Panc1 (cell line): ENCODE measurements at regions not wholly inside any gene's neighbourhood (a gene's known extent, or its start where the extent isn't known, plus 50 kb on each side); places are given as distances from the start of the nearest gene placed in this dataset.

Experiments used
- ATAC-seq: fragments of 200-7000 bp; cut with Tn5 transposase; 2 replicates; pipeline ENCODE4 v1.9.1; 2020; ENCODE audit warnings: mild to moderate bottlenecking, moderate library complexity
- BruUV-seq: library from RNA; stranded (reverse); fragments of 400-500 nt; replicated peaks from 2 replicates; lab custom pipeline; 2021; lab: Mats Ljungman, UMichigan
- CTCF ChIA-PET: fragments of 300-600 bp; sonication (Branson Sonifier 250); formaldehyde crosslinking; loops from one replicate; lab custom pipeline; 2022; ENCODE audit warnings: antibody characterized with exemption; lab: Charles Lee
- POLR2A ChIA-PET: fragments of 300-600 bp; sonication (Branson Sonifier 250); formaldehyde crosslinking; loops from one replicate; lab custom pipeline; 2022; ENCODE audit warnings: antibody characterized with exemption; lab: Charles Lee
- DNase-seq: peaks from one replicate; pipeline ENCODE4 v3.0.0-alpha.2; 2010; ENCODE audit warnings: low read depth, low spot score
- H3K27ac ChIP-seq: 2 replicates; pipeline ENCODE4 v1.5.1; 2011; ENCODE audit warnings: mild to moderate bottlenecking, low read length, inconsistent platforms
- H3K27me3 ChIP-seq: fragments of 200-500 bp; sonication (Bioruptor generic); 2 replicates; pipeline ENCODE4 v1.6.0; 2014; ENCODE audit warnings: low read length, inconsistent platforms; ENCODE audit not compliant: control insufficient read depth, insufficient read depth
- H3K36me3 ChIP-seq: fragments of 200-500 bp; sonication (Bioruptor generic); 2 replicates; pipeline ENCODE4 v1.5.1; 2014; ENCODE audit warnings: inconsistent platforms, mild to moderate bottlenecking, low read length, moderate library complexity; ENCODE audit not compliant: control insufficient read depth, insufficient read depth
- H3K4me1 ChIP-seq: 2 replicates; pipeline ENCODE4 v1.5.1; 2011; ENCODE audit warnings: inconsistent platforms, mild to moderate bottlenecking, low read length, moderate library complexity; ENCODE audit not compliant: control insufficient read depth, insufficient read depth
- H3K4me3 ChIP-seq, 2 experiments: 2 replicates each; pipeline ENCODE4 v1.5.1; 2011 to 2012; ENCODE audit warnings: low read depth in 2 of 2, low read length in 2 of 2, mild to moderate bottlenecking in 2 of 2, inconsistent platforms in 1 of 2, moderate library complexity in 1 of 2
- H3K9me3 ChIP-seq: fragments of 200-500 bp; sonication (Bioruptor generic); 2 replicates; pipeline ENCODE4 v1.5.1; 2014; ENCODE audit warnings: low read depth, mild to moderate bottlenecking, inconsistent platforms, low read length, moderate library complexity; ENCODE audit not compliant: control insufficient read depth, insufficient read depth
- POLR2AphosphoS5 ChIP-seq: IDR thresholded peaks from 2 replicates; pipeline ENCODE4 v1.6.1; 2012; ENCODE audit warnings: mild to moderate bottlenecking, low read depth, low read length, moderate library complexity
- SIN3A ChIP-seq: IDR thresholded peaks from 2 replicates; pipeline ENCODE4 v1.6.1; 2012; ENCODE audit warnings: low read depth, mild to moderate bottlenecking, low read length, moderate library complexity, borderline replicate concordance; ENCODE audit not compliant: insufficient read depth
- TCF7L2 ChIP-seq: IDR thresholded peaks from 2 replicates; pipeline ENCODE4 v1.6.1; 2011; ENCODE audit warnings: mild to moderate bottlenecking, low read depth, low read length, inconsistent platforms
- in situ Hi-C: cut with HindIII; loops from 2 replicates; pipeline ENCODE4 v1.10.0; 2016; ENCODE audit warnings: low sequenced_read_pairs, low pct_unique_long_range_greater_than_20kb
- intact Hi-C: fragments of 100-400 bp; cut with micrococcal nuclease; formaldehyde crosslinking; loops from one replicate; pipeline ENCODE4 v1.10.0; 2022; ENCODE audit not compliant: unreplicated experiment
- TF ChIP-seq, protein P1 (sequence below): fragments of 450-650 bp; IDR thresholded peaks from 2 replicates; pipeline ENCODE4 v1.5.1; 2017; ENCODE audit warnings: mild to moderate bottlenecking
- TF ChIP-seq, protein P2 (sequence below), 2 experiments: IDR thresholded peaks; 2 replicates each; pipeline ENCODE4 v1.6.1; 2011 to 2012; ENCODE audit warnings: low read depth in 2 of 2, control low read depth in 1 of 2, low read length in 1 of 2, mild to moderate bottlenecking in 1 of 2, moderate library complexity in 1 of 2; ENCODE audit not compliant: insufficient read depth in 1 of 2

DNA sequence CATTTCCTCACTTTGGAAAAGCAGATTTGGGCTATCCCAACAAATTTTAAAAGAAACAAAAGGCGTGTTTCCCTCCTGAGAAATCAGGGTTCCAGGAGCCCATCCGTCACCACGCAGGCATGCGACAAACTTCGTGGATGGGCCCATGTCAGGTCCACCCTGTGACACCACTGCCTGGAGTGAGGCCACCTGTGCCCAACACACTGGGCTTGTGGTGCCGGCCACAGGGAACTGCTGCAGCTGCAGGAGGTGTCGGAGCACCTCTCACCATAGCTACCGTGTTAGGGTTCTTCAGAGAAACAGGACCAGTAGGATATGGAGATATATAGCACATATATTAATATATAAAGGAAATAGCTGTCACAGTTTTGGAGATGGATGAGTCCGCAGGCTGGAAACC lies 53.0 kb upstream of the BCL11B start:
- Histone ChIP-seq H3K27me3 (no peaks in the 10 kb centered on the region), H3K4me1 (no peaks in the 10 kb centered on the region), H3K4me3 (no peak overlapping the region), H3K9me3 (no peaks in the 10 kb centered on the region), H3K27ac (no peak overlapping the region), H3K36me3 (no peaks in the 10 kb centered on the region)
- no peak for ATAC-seq
- DNase-seq, result no peak
- BruUV-seq, result no TSS peak
- intact Hi-C loops, result loop anchor here (10.0 kb wide), 1 partner anchor 90 kb away; no protein-coding TSS in a partner anchor
- CTCF ChIA-PET, result interaction anchor here (0.5 kb wide), 1 partner anchor 137 kb away, joined by 3 read pairs; no protein-coding TSS in a partner anchor
- POLR2A ChIA-PET, result no interaction called here
- in situ Hi-C loops, result no loop called here
- TF ChIP-seq, protein P1, sequence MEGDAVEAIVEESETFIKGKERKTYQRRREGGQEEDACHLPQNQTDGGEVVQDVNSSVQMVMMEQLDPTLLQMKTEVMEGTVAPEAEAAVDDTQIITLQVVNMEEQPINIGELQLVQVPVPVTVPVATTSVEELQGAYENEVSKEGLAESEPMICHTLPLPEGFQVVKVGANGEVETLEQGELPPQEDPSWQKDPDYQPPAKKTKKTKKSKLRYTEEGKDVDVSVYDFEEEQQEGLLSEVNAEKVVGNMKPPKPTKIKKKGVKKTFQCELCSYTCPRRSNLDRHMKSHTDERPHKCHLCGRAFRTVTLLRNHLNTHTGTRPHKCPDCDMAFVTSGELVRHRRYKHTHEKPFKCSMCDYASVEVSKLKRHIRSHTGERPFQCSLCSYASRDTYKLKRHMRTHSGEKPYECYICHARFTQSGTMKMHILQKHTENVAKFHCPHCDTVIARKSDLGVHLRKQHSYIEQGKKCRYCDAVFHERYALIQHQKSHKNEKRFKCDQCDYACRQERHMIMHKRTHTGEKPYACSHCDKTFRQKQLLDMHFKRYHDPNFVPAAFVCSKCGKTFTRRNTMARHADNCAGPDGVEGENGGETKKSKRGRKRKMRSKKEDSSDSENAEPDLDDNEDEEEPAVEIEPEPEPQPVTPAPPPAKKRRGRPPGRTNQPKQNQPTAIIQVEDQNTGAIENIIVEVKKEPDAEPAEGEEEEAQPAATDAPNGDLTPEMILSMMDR, result no peak
- TF ChIP-seq POLR2AphosphoS5 (no peak), SIN3A (no peak), TCF7L2 (no peak)
- TF ChIP-seq, protein P2, sequence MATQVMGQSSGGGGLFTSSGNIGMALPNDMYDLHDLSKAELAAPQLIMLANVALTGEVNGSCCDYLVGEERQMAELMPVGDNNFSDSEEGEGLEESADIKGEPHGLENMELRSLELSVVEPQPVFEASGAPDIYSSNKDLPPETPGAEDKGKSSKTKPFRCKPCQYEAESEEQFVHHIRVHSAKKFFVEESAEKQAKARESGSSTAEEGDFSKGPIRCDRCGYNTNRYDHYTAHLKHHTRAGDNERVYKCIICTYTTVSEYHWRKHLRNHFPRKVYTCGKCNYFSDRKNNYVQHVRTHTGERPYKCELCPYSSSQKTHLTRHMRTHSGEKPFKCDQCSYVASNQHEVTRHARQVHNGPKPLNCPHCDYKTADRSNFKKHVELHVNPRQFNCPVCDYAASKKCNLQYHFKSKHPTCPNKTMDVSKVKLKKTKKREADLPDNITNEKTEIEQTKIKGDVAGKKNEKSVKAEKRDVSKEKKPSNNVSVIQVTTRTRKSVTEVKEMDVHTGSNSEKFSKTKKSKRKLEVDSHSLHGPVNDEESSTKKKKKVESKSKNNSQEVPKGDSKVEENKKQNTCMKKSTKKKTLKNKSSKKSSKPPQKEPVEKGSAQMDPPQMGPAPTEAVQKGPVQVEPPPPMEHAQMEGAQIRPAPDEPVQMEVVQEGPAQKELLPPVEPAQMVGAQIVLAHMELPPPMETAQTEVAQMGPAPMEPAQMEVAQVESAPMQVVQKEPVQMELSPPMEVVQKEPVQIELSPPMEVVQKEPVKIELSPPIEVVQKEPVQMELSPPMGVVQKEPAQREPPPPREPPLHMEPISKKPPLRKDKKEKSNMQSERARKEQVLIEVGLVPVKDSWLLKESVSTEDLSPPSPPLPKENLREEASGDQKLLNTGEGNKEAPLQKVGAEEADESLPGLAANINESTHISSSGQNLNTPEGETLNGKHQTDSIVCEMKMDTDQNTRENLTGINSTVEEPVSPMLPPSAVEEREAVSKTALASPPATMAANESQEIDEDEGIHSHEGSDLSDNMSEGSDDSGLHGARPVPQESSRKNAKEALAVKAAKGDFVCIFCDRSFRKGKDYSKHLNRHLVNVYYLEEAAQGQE (IDR thresholded peaks at IDR 0.05; ENCODE audit: insufficient read depth in 1 of 2, low read depth in 2 of 2, low read length in 1 of 2), result no peak

DNA sequence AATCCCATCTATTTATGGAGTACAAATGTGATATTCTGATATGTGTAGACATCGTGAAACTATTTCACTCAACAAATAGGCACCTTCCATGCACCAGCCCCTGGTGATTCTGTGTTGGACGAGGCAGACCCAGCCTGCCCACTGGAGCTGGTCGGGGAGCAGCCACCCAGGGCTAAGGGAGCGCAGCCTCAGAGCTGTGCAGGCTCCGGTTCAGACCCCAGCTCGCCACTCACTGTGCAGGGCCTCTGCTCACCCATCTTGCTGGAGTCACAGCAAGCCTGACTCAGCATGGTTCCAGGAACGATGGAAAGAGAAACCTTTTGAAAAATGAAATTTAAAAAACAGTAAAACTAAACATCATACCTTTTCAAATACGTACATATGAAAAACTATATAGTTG lies 52.3 kb upstream of the BCL11B start:
- no TSS peak for BruUV-seq
- H3K27me3 ChIP-seq, result no peaks in the 10 kb centered on the region
- no peak for TF ChIP-seq SIN3A
- TF ChIP-seq, protein P1, result no peak
- no peak for TF ChIP-seq TCF7L2
- TF ChIP-seq, protein P2 (IDR thresholded peaks at IDR 0.05; ENCODE audit: insufficient read depth in 1 of 2, low read depth in 2 of 2, low read length in 1 of 2), result no peak
- no peak for TF ChIP-seq POLR2AphosphoS5
- H3K4me1 ChIP-seq, result no peaks in the 10 kb centered on the region
- ChIA-PET POLR2A (no interaction called here), CTCF (no interaction called here)
- intact Hi-C loops (loop anchor here (10.0 kb wide), 1 partner anchor 91 kb away; no protein-coding TSS in a partner anchor), in situ Hi-C loops (no loop called here)
- ATAC-seq (no peak), DNase-seq (no peak)
- no peaks in the 10 kb centered on the region for H3K36me3 ChIP-seq
- no peak overlapping the region for H3K4me3 ChIP-seq
- H3K9me3 ChIP-seq, result no peaks in the 10 kb centered on the region
- no peak overlapping the region for H3K27ac ChIP-seq
